T follicular helper cell (primary cell): ENCODE measurements at regions not wholly inside any gene's neighbourhood (a gene's known extent, or its start where the extent isn't known, plus 50 kb on each side); places are given as distances from the start of the nearest gene placed in this dataset.
A peak's percentile ranks its signal among the peaks of the same experiment; 100 is the strongest.

Experiments used
- DNase-seq: peaks from one replicate; pipeline ENCODE4 v3.0.0-alpha.2; 2020; ENCODE audit warnings: low read depth

- no peak for DNase-seq
Observed at GRCh38 chr9:134227451-134228411, 63.4 kb upstream of the RNU6ATAC start.

- DNase-seq, result no peak
Observed at GRCh38 chr9:134228649-134229048, 64.3 kb upstream of the RNU6ATAC start.

GRCh38 chr9:134229466-134230091, 65.2 kb upstream of the RNU6ATAC start:
- DNase-seq, result no peak

- DNase-seq, result no peak
Observed at GRCh38 chr9:134230092-134230941, 66.0 kb upstream of the RNU6ATAC start.

GRCh38 chr9:134230942-134231325, 66.6 kb upstream of the RNU6ATAC start:
- DNase-seq, result no peak

- no peak for DNase-seq
Observed at GRCh38 chr9:134231330-134231745, 67.0 kb upstream of the RNU6ATAC start.

GRCh38 chr9:134231767-134232166, 67.4 kb upstream of the RNU6ATAC start:
- no peak for DNase-seq

- no peak for DNase-seq
Observed at GRCh38 chr9:134233022-134233421, 68.7 kb upstream of the RNU6ATAC start.

- no peak for DNase-seq
Observed at GRCh38 chr9:134234001-134234660, 69.8 kb upstream of the RNU6ATAC start.

- no peak for DNase-seq
Observed at GRCh38 chr9:134234687-134235359, 70.5 kb upstream of the RNU6ATAC start.

- no peak for DNase-seq
Observed at GRCh38 chr9:134235366-134235765, 71.0 kb upstream of the RNU6ATAC start.

- no peak for DNase-seq
Observed at GRCh38 chr9:134236001-134236421, 71.6 kb upstream of the RNU6ATAC start.

GRCh38 chr9:134236935-134237629, 72.7 kb upstream of the RNU6ATAC start:
- no peak for DNase-seq

GRCh38 chr9:134237630-134238265, 73.4 kb upstream of the RNU6ATAC start:
- DNase-seq, result no peak

- DNase-seq, result no peak
Observed at GRCh38 chr9:134239130-134239903, 75.0 kb upstream of the RNU6ATAC start.

GRCh38 chr9:134239939-134240338, 75.6 kb upstream of the RNU6ATAC start:
- no peak for DNase-seq

- DNase-seq, result no peak
Observed at GRCh38 chr9:134240361-134240760, 76.0 kb upstream of the RNU6ATAC start.

- no peak for DNase-seq
Observed at GRCh38 chr9:134242706-134243105, 78.3 kb upstream of the RNU6ATAC start.

- peak; percentile 13 for DNase-seq
Observed at GRCh38 chr9:134243778-134244467, 79.6 kb upstream of the RNU6ATAC start.
